Suppressor macrophage treated with lipopolysaccharide for 1 hour (primary cell): ENCODE measurements at regions not wholly inside any gene's neighbourhood (a gene's known extent, or its start where the extent isn't known, plus 50 kb on each side); places are given as distances from the start of the nearest gene placed in this dataset.

Experiments
- DNase-seq, 3 donors: peaks; one replicate each; pipeline ENCODE4 v3.0.0-alpha.2; 2020 to 2022

DNA sequence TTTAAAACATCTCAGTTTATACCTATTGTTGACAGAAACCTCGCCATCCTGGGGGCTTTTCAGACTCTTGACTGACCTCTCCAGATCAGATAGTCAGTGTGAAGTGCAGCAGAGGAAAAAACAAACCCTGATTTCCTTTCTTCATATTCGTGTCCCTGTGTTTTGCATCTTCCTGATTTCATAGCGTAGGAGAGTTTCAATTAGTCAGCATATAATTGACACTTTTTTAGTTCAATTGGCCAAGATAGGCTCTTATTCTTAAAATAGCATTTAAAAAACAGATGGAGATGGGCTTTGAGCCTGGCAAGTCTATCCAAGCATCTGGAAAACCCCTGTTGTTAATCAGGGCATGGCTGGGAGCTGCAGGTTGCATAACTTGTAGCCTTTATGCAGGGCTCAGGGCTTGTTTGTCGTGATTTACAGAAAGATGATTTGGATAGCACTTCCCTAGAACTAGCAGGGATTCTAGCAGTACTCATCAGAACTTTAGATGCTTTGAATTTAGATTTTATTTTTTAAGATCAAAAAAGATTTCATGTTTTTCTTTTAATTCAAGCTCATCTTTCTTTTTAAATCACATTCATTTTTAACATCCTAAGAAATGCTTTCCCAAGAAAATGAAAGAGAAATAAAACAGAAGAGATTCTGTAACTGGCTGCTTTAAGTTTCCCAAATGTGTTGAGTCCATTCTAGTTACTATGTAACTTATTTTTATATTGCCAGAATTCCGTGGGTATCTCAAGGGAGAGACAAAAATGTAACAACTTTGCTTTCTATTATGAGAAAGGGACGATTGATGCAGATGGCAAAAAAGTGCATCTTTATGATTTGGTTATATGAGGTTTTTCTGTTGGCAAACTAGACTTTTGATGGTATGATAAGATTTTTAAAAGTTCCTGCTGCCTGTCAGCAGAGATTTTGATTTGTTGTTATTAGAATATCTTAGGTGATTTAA is 270.8 kb upstream of the FZD8 start:
- DNase-seq: no peak

DNA sequence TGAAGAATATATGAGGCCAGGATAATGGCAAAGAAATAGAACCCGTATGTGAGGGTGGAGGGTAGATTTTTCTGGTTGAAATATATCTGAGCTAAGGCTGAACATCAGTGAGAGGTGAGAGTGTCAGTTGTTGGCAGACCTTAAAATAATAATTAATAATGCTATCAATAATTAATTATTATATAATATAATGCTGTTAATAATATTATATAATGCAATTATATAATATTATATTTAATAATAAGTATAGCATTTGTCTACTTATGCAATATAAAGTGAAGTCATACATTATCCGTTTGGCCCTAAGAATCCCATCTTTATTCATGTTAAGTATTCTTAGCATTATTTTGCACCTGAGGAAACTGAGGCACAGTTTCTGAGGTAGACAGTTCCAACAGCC is 269.9 kb upstream of the FZD8 start:
- no peak for DNase-seq

- DNase-seq: no peak
Measured at GRCh38 chr10:35911233-35911632, 269.1 kb upstream of the FZD8 start.

- peak; percentile 4 to 24 (median 5) for DNase-seq
Measured at GRCh38 chr10:35910234-35910633, 268.1 kb upstream of the FZD8 start.

DNA sequence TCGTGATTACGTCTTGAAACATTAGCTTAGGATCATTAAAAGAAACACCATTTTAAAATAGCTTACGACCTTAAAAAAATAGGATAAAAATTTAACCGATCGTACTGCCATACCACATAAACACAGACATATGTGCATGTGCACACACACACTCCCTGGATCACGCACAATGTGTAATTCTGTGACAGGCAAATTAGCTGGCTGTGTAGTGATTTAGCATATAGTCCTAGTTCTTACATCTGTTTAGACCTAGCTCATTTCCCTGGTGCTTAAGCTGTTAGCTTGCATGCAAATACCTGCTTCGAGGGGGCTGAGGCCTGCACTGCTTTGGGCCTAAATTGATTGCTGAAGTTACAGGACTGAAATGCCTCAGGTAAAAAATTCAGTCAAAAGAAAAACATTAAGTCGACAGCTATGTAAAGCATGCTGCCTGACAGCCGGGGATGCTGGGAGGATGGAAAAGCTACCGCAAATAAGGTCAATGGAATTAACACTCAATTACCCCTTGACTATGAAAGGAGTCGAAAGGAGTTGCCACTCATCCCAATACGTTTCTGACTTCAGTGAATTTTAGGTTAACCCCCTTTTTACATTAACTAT is 267.1 kb upstream of the FZD8 start:
- DNase-seq: no peak

DNA sequence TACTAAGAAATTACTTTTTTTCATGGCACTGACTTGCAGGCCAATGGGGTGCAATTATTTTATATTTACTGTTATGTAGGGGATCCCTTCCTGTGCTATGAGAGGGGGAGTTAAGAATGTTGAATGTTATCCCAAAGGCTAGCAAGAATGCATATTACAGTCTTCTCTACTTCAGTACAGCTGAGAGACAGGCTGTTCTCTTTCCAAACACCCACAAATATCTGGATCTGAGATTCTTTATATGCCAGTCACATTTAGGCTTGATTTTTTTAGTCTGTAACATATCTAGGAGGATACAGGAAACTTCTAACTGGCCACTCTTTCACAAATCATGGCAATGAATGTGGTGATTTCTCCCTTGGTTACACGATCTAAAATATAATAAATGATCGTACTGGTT is 266.4 kb upstream of the FZD8 start:
- no peak for DNase-seq

DNA sequence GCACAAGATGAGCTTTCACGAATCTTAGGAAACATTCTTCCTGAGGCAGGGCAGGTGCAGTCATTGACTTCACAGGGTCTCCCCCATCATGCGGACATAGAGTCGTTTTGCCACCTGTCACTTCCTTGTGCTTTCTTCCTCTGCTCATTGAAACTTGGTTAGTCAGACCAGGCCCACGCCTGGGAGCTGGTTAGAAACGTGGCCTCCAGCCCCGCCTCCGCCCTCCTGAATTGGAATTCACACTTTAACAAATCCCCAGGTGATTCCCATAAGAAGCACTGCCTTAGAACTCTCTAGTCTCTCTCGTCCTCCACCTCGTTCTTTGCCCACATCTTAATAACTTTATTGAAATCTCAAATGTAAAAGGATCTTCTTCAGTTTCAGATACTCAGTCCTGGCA is 265.5 kb upstream of the FZD8 start:
- no peak for DNase-seq

DNA sequence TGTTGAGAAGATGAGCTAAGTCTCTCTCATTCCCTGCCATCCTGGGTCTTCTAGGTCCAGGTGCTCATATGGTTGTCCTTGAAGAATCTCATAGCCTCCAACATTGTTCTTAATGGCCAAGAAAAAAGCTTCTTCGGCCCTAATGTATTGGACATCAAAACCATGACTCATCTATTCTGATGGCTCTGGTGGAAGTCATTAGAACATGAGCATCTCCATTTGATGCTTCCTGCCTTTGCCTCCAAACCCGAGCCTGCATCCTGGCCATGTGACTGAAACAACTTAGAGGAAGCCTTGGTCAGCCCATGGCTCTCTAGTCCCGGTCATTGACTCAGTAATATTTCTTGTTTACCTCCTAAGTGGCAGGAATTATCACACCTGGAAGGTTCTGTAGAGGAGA is 264.1 kb upstream of the FZD8 start:
- no peak for DNase-seq

- no peak for DNase-seq
Measured at GRCh38 chr10:35903021-35903420, 260.9 kb upstream of the FZD8 start.

GRCh38 chr10:35898716-35899440 is 256.8 kb upstream of the FZD8 start:
- DNase-seq: no peak

DNA sequence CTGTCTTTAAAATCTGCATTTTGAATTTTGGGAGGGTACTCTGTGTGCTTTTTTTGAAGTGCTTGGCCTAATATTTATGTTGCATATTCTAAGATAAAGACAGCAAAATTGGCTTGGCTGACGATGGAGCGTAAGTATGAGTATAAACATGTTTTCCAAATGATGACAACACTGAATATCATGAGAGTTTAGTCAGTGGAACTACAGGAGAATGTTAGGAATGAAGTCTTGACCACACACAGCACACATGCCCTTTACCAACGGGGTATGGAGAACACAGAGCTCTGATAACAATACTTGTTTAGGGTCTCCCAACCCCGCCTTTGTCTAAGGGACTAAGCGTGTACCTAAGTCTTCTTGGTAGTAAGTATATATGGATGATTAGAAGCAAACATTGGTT is 253.9 kb upstream of the FZD8 start:
- no peak for DNase-seq

- DNase-seq: no peak
Measured at GRCh38 chr10:35895331-35895730, 253.2 kb upstream of the FZD8 start.

GRCh38 chr10:35892526-35892925 is 250.4 kb upstream of the FZD8 start:
- DNase-seq: no peak

GRCh38 chr10:35890676-35891495 is 248.8 kb upstream of the FZD8 start:
- no peak for DNase-seq

DNA sequence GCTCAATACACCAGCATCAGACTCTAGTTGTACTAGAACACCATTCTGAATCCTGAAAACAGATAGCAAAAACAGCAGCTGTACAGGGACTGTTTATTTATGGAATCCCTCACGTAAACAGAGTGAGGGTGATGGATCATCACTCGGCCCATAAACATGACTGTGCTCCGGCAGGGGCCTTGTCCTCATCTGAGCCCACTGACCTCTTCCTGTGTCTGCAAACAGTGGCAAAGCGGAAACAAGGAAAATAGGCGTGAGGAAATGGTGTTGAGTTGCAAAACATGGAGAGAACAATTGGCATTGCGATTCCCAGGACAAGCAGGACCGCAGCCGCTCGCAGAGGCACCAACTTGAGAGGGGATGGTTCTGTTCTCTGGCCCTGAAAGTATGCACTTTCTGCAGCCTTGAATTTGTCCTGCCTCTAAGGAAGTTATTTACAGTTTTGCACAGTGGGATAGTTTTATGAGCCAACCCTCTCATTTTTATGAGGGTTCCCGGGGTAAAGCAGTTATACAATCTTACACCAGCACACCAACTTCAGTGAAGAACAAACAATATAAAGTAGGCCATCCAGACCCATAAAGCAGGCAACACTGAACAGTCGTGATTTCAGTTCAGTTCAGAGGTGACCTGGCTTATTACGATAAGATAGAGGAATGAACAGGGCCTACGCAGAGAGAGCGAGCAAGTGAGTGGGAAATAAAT is 248.0 kb upstream of the FZD8 start:
- no peak for DNase-seq

DNA sequence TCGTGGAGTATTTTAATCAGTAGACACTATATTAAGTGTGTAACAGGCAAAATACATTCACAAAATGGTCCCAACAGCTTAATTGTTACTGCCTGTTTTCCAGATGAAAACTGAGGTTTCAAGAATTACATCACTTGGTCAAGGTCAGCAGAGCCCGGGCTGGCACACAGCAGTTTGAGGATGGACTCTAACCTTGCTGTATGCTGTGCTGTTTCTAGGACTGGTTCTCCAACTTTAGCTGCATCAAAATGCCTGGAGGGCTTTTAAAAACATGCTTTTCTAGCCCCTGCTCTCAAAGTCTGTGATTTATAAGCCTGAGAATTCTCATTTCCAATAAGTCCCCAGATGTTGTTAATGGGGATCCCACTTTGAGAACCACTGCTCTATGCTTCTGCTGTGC is 247.1 kb upstream of the FZD8 start:
- no peak for DNase-seq

- no peak for DNase-seq
Measured at GRCh38 chr10:35888400-35888799, 246.3 kb upstream of the FZD8 start.

GRCh38 chr10:35887685-35888084 is 245.6 kb upstream of the FZD8 start:
- DNase-seq: no peak

- DNase-seq: no peak
Measured at GRCh38 chr10:35885076-35885475, 243.0 kb upstream of the FZD8 start.

DNA sequence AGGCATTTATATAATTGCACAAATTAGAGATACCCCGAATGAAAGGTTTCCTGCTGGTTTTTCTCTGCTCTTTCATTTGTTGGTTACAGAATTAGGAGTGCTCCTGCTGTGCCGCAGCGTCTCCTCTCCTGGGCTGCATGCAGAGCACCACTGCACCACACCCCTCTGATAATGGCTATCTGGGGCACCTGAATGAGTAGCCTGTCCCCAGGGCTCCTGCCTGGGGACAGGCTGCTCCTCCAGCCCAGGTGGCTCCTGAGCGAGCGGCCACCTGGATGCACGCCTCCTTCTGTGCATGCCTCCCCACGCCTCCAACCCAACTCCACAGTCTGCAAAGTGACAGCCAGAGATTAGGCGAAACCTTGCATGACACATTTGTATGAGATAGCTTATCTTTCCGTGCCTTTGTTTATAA is 242.6 kb upstream of the FZD8 start:
- DNase-seq: no peak

DNA sequence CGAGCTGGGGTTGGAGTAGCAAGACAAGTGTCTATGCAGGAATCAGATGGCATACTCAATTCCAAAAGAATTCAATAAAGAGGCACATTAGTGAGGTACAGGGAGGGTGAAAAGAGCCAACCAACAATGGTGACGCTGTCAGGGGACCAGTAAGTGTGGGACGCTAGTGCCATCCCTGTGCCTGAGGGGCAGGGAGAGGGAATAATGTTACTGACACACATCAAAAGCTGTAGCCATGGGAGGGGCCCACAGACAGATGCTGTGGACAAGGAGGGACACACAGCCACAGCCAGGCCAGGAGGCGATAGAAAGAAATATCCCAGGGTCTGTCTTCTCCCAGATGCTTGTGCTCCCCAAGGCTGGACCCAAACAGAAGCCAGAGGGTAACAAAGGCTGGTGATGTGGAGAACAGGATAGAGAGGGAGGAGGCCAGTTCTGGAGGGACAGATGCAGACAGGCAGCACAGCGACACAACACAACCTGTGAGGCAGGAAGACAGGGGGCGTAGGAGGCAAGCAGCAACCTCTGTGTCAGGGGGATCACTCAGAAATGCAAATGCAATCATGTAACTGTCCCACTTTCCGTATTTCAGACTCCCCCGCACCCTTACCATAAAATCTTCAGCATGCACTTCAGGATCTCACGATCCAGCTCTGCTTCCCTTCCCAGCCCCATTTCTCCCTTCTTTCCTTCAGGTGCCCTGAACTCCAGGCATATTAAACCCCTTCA is 240.5 kb upstream of the FZD8 start:
- DNase-seq: no peak

GRCh38 chr10:35881320-35881719 is 239.2 kb upstream of the FZD8 start:
- DNase-seq: no peak
